NCI-H1105 treated with DMSO at 0.1 percent for 48 hours (cell line): ENCODE measurements at regions not wholly inside any gene's neighbourhood (a gene's known extent, or its start where the extent isn't known, plus 50 kb on each side); places are given as distances from the start of the nearest gene placed in this dataset.

Experiments used
- DNase-seq: peaks from one replicate; lab custom pipeline; 2025; lab: John Stamatoyannopoulos, UW

GRCh38 chr5:168012006-168012405 is 279.4 kb upstream of the WWC1 start:
- no peak for DNase-seq

DNA sequence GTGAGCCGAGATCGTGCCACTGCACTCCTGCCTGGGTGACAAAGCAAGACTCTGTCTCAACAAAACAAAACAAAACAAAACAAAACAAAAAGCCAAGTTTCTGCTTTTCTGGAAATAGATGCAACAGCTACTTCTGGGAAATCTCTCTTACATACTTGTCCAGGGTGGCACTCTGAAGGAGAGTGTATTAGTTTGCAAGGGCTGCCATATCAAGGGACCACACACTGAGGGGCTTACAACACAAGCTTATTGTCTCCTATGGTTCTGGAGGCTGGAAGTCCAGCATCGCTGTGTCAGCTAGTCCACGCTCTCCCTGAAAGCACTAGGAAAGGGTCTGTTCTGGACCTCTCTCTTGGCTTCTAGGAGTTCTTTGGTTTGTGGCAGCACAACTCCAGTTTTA is 277.9 kb upstream of the WWC1 start:
- DNase-seq: no peak

- DNase-seq: no peak
Measured at GRCh38 chr5:168014433-168015123, 276.9 kb upstream of the WWC1 start.

GRCh38 chr5:168015506-168015905 is 275.9 kb upstream of the WWC1 start:
- DNase-seq: no peak

GRCh38 chr5:168017313-168017712 is 274.1 kb upstream of the WWC1 start:
- DNase-seq: no peak

DNA sequence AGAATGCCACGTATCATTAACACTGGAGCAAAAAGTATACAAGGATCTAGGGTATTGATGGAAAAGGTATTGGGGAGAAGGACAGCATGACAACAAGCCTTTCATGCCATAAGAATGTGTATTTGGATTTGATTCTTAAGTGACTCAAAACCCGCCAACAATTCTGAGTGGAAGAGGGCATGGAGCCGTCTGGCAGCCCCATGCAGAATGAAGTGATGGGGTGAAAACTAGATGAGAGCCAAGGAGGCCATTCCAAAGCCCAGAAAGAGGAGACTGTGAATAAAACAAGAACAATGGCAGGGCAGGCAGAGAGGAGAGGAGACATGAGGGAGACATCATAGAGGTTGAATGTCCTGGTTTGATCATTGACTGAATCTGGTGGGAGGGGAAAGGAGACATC is 272.3 kb upstream of the WWC1 start:
- no peak for DNase-seq

GRCh38 chr5:168020542-168021294 is 270.7 kb upstream of the WWC1 start:
- no peak for DNase-seq

GRCh38 chr5:168022446-168023169 is 268.8 kb upstream of the WWC1 start:
- DNase-seq: no peak

DNA sequence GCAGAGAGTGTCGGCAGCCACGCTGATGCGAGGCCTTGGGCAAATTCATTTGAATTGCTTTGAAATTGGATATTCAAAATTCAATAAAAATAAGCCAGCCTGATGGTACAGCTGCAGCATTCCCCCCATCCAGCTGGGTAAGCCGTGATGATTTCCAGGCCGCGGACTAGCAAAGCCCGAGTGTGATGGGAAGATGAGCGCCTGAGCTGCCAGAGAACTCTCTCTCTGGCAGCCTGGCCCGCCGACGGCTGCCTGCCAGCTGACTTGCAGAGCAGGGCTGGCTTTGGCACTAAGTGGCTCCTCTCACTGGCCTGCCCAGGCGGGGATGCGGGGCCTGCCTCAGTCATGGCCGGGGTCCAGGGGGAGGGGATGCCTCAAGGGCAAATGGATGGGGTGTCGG is 268.3 kb upstream of the WWC1 start:
- no peak for DNase-seq

DNA sequence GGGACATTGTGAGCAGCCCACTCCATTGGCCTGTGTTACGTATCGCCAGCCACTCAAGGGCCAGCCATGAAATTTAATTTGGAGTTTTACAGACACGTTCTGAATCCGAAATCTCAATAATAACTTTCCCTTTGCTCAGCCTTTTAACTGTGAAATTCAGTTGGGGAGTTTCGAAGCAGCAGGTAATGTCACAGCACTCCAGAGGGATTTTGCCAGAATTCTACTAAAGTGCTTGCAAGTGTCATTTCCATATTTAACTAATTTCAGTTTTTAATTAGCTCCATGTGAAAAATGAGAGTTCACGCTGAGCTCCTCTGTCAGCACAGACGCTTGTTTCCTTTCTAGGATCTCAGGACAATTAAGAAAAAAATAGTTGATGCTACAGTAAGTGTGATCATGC is 267.1 kb upstream of the WWC1 start:
- no peak for DNase-seq

- no peak for DNase-seq
Measured at GRCh38 chr5:168027007-168027406, 264.4 kb upstream of the WWC1 start.

DNA sequence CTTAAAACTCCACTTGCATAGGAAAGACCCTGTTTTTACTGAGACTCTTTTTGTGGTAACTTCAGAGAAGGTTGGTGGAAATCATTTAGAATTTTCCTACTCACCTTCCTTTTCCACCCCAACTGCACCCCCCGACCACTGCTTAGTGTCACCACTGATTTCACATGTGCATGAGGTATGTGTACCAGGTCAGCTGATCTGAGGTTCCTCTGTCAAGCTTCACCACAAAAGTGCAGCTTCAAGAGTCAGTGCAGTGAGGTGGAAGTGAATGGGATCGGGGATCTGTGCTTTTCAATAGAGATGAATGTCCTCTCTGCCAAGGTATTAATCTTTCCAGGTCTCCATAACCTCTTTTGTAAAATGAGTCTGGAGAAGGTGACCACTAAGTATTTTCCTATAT is 260.5 kb upstream of the WWC1 start:
- no peak for DNase-seq

DNA sequence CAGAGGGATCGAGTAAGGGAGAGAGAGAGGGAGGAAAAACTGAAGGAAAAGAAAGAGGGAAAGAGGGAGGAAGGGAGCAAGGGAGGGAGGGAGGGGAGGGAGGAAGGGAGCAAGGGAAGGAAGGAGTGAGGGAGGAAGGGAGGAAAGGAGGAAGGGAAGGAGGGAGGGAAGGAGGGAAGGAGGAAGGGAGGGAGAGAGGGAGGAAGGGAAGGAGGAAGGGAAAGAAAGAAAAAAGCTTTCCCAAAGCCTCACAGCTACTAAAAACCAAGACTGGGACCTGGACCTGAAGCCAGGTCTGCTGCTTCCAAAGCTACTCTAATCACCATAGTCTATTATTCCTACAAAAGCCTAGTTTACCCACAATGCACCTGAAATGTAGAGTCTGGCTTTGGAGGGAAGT is 259.8 kb upstream of the WWC1 start:
- DNase-seq: no peak

DNA sequence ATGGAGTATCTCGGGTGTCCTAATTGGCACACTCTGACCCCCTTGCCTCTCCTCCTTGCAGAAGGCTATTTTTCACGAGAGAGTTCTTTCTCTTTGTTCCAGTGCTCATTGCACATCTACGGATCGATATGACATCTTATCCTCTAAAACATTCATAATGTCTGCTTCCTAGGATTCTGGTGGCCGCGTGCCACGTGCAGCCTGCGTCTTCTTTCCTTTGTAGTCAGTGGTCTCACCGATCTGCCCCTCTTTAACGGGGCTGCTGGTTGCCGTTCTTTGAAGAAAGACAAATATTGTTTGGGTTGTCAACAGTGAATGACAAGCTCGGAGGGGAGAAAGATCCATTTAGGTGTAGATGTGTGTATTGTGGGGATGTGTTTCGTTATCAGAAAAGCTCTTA is 252.4 kb upstream of the WWC1 start:
- DNase-seq: no peak

- DNase-seq: peak; percentile 14
Measured at GRCh38 chr5:168039566-168040248, 251.7 kb upstream of the WWC1 start.

DNA sequence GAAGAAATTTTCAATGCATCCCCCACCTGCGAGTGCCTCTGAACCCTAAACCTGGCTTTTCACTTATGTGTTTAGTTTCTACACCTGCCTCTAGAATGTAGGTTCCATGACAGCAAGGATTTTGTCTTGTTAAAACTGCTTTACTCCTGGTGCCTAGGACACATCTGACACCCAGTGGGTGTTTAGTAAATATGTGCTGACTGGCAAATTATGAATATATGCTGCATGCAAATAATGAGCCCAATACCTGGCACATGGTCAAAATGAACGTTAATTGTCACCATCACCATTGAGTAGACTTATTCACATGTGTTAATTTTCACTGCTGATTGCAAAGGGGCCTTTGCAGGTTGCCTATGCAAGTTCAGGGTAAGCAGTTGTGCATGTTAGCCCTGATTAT is 249.9 kb upstream of the WWC1 start:
- DNase-seq: no peak

DNA sequence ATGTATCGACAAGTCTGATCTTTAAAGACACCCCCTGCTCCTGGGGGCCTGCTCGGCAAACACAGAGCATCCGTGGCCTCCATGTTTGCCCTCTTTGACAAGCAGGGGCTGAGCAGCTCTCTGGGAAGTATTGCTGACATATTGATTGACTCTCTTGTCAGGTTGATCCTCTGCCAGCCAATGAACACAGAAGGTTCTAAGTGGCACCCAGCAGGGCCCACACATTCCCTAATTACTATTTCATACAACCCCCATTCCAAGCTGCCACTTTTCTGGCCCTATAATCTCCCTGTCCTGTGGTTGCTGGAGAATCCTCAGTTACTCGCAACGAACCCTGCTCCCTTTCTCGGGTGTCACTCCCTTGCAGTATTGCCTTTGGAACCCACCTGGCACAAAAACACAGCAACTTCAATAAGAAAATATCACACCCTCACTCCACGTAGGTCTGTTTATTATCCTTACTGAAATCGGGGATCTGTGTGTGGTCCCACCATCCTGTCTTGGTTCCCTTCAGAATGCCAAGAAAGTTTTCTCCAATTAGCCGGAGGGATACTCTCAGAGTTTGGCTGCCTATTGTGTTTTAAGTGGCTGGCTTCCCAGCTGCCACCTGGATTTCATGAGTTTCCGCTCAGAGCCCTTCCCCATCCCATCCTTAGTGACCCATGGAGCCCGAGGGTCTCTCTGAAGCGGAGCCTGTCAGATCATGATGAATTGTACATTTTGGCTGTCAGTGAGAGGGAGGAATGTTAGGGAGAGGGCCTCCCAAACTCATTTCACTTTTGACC is 249.0 kb upstream of the WWC1 start:
- DNase-seq: no peak

DNA sequence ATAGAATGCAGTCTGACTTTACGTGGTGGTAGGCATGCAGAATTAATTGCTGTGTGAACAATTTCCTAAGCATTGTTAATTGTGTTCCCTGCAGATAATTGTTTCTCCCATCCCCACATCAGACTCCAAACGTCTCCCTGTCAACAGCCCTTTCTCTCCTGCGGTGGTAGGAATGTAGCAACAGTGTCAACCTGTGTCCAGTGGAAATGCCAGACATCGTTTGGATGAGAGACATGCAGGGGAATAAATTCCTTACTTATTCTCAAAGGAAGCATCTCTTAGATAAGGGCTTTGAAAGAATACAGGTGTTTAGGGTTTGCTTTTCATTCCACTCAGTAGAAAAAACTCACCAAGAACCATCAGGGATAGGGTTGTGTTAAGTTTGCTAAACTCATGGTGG is 245.3 kb upstream of the WWC1 start:
- DNase-seq: no peak

- DNase-seq: peak; percentile 52
Measured at GRCh38 chr5:168047043-168047668, 244.3 kb upstream of the WWC1 start.

GRCh38 chr5:168047669-168048111 is 243.8 kb upstream of the WWC1 start:
- no peak for DNase-seq

- no peak for DNase-seq
Measured at GRCh38 chr5:168048486-168048885, 243.0 kb upstream of the WWC1 start.
